ENCODE measurements at regions not wholly inside any gene's neighbourhood (a gene's known extent, or its start where the extent isn't known, plus 50 kb on each side); places are given as distances from the start of the nearest gene placed in this dataset.

DNA sequence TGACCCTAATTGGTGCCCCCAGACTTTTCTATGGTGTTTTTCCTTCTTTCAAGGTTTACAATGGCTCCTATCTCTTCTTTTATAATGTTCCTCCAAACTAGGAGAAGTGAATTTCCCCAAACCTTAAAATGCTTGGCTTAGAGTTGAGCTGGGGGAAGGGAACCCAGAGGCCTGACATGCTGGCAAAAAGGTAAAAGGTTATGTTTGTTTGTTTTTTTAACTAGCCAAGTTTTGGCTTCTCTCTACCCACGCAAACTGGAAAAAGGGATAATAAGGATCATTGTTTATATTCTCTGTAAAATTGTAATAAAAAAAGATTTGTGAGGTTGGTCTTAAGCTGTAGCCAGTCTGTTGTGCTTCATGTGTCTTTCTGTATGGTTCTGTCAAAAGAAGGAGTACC, 477.0 kb downstream of the IPMK start:
- Mint-ChIP-seq H3K36me3 (no peaks in the 10 kb centered on the region), H3K27me3 (no peaks in the 10 kb centered on the region), H3K9me3 (peaks cover 0 to 19% (median 4%) of the 10 kb centered on the region in 11 donors), H3K4me1 (no peaks in the 10 kb centered on the region), H3K27ac (no peak overlapping the region), H3K4me3 (no peak overlapping the region)
- ATAC-seq (no peak), DNase-seq (no peak)
- Histone ChIP-seq H3K4me3 (ENCODE audit: low read length) (no peak overlapping the region), H3K4me1 (ENCODE audit: control insufficient read depth in 2 of 2, insufficient read depth in 2 of 2, low read length in 2 of 2) (no peaks in the 10 kb centered on the region), H3K9me3 (ENCODE audit: control insufficient read depth in 2 of 3, low read length in 3 of 3) (no peaks in the 10 kb centered on the region), H3K27ac (ENCODE audit: low read depth, low read length) (no peak overlapping the region), H3K36me3 (ENCODE audit: control insufficient read depth in 2 of 3, insufficient read depth in 3 of 3, low read length in 3 of 3) (no peaks in the 10 kb centered on the region), H3K27me3 (ENCODE audit: control insufficient read depth in 2 of 2, insufficient read depth in 2 of 2, low read length in 2 of 2) (no peaks in the 10 kb centered on the region)
- ChIA-PET POLR2A (no interaction called here), CTCF (no interaction called here)
- intact Hi-C loops (cut with micrococcal nuclease), result no loop called here

- intact Hi-C loops (cut with micrococcal nuclease), result no loop called here
- ATAC-seq (no peak), DNase-seq (no peak)
- H3K27ac ChIP-seq (ENCODE audit: low read depth, low read length), result no peak overlapping the region
- Mint-ChIP-seq H3K27ac (no peak overlapping the region), H3K4me3 (no peak overlapping the region), H3K27me3 (no peaks in the 10 kb centered on the region), H3K9me3 (peaks cover 0 to 19% (median 6%) of the 10 kb centered on the region in 11 donors), H3K36me3 (no peaks in the 10 kb centered on the region), H3K4me1 (no peaks in the 10 kb centered on the region)
- no peaks in the 10 kb centered on the region for H3K4me1 ChIP-seq (ENCODE audit: control insufficient read depth in 2 of 2, insufficient read depth in 2 of 2, low read length in 2 of 2)
- H3K9me3 ChIP-seq (ENCODE audit: control insufficient read depth in 2 of 3, low read length in 3 of 3), result no peaks in the 10 kb centered on the region
- H3K27me3 ChIP-seq (ENCODE audit: control insufficient read depth in 2 of 2, insufficient read depth in 2 of 2, low read length in 2 of 2), result no peaks in the 10 kb centered on the region
- ChIA-PET POLR2A (no interaction called here), CTCF (no interaction called here)
- no peak overlapping the region for H3K4me3 ChIP-seq (ENCODE audit: low read length)
- no peaks in the 10 kb centered on the region for H3K36me3 ChIP-seq (ENCODE audit: control insufficient read depth in 2 of 3, insufficient read depth in 3 of 3, low read length in 3 of 3)
These were observed 479.6 kb downstream of the IPMK start for GRCh38 chr10:57788117-57788516.

DNA sequence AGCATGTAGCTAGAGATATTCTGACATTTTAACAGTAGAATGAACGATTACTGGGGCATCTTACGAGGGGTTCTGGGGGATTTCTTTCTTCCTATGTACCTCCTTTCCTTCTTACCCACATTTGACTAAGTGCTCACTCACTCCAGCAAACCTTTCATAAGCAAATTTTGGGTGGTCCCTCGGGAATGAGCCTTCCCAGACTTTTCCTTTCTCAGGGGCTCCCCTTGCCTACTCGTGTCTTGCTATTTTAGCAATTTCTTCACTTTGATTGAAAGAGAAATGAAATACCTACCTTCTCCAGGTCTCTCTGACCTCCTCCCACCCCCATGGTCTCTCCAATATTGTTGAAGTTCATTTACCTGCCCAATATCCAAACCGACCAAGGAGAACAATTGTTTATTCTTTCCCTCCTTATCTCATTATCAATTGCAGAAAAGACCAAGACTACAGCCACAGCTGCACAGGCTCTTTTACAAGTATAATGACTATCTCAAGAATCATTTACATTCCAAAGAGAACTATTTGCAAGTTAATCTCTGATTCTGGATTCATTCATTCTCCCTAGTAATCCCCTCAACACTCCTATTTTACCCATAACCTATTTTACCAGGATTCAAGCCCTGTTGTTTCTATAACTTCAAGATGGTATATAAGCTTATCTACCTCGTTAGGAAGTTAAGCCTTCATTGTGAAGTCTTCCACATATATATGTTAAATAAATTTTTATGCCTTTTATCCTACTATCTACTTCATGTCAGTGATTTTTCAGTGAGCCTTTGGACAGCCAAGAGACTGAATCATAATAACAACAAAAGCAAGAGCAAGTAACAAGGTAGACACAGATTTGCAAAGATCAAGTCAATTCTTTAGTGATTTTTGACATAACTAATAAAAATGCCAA, 480.6 kb downstream of the IPMK start:
- H3K4me3 Mint-ChIP-seq, result no peak overlapping the region
- H3K4me1 ChIP-seq (ENCODE audit: control insufficient read depth in 2 of 2, insufficient read depth in 2 of 2, low read length in 2 of 2), result no peaks in the 10 kb centered on the region
- no peaks in the 10 kb centered on the region for H3K4me1 Mint-ChIP-seq
- no peak overlapping the region for H3K4me3 ChIP-seq (ENCODE audit: low read length)
- ChIA-PET POLR2A (no interaction called here), CTCF (no interaction called here)
- no peaks in the 10 kb centered on the region for H3K9me3 ChIP-seq (ENCODE audit: control insufficient read depth in 2 of 3, low read length in 3 of 3)
- intact Hi-C loops (cut with micrococcal nuclease), result no loop called here
- H3K36me3 ChIP-seq (ENCODE audit: control insufficient read depth in 2 of 3, insufficient read depth in 3 of 3, low read length in 3 of 3), result no peaks in the 10 kb centered on the region
- no peaks in the 10 kb centered on the region for H3K27me3 ChIP-seq (ENCODE audit: control insufficient read depth in 2 of 2, insufficient read depth in 2 of 2, low read length in 2 of 2)
- ATAC-seq (no peak), DNase-seq (no peak)
- no peaks in the 10 kb centered on the region for H3K36me3 Mint-ChIP-seq
- no peak overlapping the region for H3K27ac Mint-ChIP-seq
- H3K9me3 Mint-ChIP-seq, result peaks cover 0 to 19% (median 6%) of the 10 kb centered on the region in 11 donors
- H3K27ac ChIP-seq (ENCODE audit: low read depth, low read length), result no peak overlapping the region
- H3K27me3 Mint-ChIP-seq, result no peaks in the 10 kb centered on the region

GRCh38 chr10:57786331-57786730, 481.4 kb downstream of the IPMK start:
- intact Hi-C loops (cut with micrococcal nuclease), result no loop called here
- no peaks in the 10 kb centered on the region for H3K36me3 ChIP-seq (ENCODE audit: control insufficient read depth in 2 of 3, insufficient read depth in 3 of 3, low read length in 3 of 3)
- no peaks in the 10 kb centered on the region for H3K4me1 ChIP-seq (ENCODE audit: control insufficient read depth in 2 of 2, insufficient read depth in 2 of 2, low read length in 2 of 2)
- H3K27ac ChIP-seq (ENCODE audit: low read depth, low read length), result no peak overlapping the region
- no peaks in the 10 kb centered on the region for H3K4me1 Mint-ChIP-seq
- H3K4me3 ChIP-seq (ENCODE audit: low read length), result no peak overlapping the region
- CTCF ChIA-PET, result no interaction called here
- no peak for ATAC-seq
- H3K27me3 Mint-ChIP-seq, result no peaks in the 10 kb centered on the region
- peaks cover 2 to 23% (median 7%) of the 10 kb centered on the region in 11 donors for H3K9me3 Mint-ChIP-seq
- no peak overlapping the region for H3K27ac Mint-ChIP-seq
- H3K36me3 Mint-ChIP-seq, result no peaks in the 10 kb centered on the region
- no peak for DNase-seq
- POLR2A ChIA-PET, result no interaction called here
- no peak overlapping the region for H3K4me3 Mint-ChIP-seq
- H3K27me3 ChIP-seq (ENCODE audit: control insufficient read depth in 2 of 2, insufficient read depth in 2 of 2, low read length in 2 of 2), result no peaks in the 10 kb centered on the region
- no peaks in the 10 kb centered on the region for H3K9me3 ChIP-seq (ENCODE audit: control insufficient read depth in 2 of 3, low read length in 3 of 3)

GRCh38 chr10:57785546-57785945, 482.1 kb downstream of the IPMK start:
- H3K4me3 Mint-ChIP-seq, result no peak overlapping the region
- CTCF ChIA-PET, result no interaction called here

DNA sequence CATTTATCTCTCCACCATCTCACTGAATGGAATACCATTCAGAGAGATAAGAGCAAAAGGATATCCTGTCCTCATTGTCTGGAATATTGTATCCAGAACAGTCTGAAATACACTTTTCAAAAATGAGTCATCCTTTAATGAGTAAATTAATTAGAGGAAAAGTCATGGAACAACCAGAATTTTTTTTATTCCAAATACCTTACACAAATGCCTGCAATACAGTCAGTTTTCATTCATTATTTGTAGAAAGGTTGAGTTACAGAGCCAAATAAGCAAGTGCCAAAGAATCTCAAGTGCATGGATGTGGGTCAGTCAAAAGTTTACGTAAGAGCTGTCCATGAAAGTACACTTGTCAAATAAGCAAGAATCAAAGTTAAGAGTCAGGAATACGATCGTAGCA, 482.6 kb downstream of the IPMK start:
- no peaks in the 10 kb centered on the region for H3K36me3 Mint-ChIP-seq
- H3K27ac Mint-ChIP-seq, result no peak overlapping the region
- ChIA-PET CTCF (no interaction called here), POLR2A (no interaction called here)
- DNase-seq (no peak), ATAC-seq (no peak)
- no peaks in the 10 kb centered on the region for H3K9me3 ChIP-seq (ENCODE audit: control insufficient read depth in 2 of 3, low read length in 3 of 3)
- H3K27ac ChIP-seq (ENCODE audit: low read depth, low read length), result no peak overlapping the region
- H3K4me3 Mint-ChIP-seq, result no peak overlapping the region
- no peak overlapping the region for H3K4me3 ChIP-seq (ENCODE audit: low read length)
- H3K4me1 Mint-ChIP-seq, result no peaks in the 10 kb centered on the region
- H3K36me3 ChIP-seq (ENCODE audit: control insufficient read depth in 2 of 3, insufficient read depth in 3 of 3, low read length in 3 of 3), result no peaks in the 10 kb centered on the region
- peaks cover 4 to 23% (median 9%) of the 10 kb centered on the region in 11 donors for H3K9me3 Mint-ChIP-seq
- H3K27me3 Mint-ChIP-seq, result no peaks in the 10 kb centered on the region
- H3K4me1 ChIP-seq (ENCODE audit: control insufficient read depth in 2 of 2, insufficient read depth in 2 of 2, low read length in 2 of 2), result no peaks in the 10 kb centered on the region
- intact Hi-C loops (cut with micrococcal nuclease), result no loop called here
- H3K27me3 ChIP-seq (ENCODE audit: control insufficient read depth in 2 of 2, insufficient read depth in 2 of 2, low read length in 2 of 2), result no peaks in the 10 kb centered on the region

More at GRCh38 chr10:57785546-57785945, 482.1 kb downstream of the IPMK start:
- no peak for ATAC-seq
- no peaks in the 10 kb centered on the region for H3K36me3 Mint-ChIP-seq
- H3K4me1 Mint-ChIP-seq, result no peaks in the 10 kb centered on the region
- H3K9me3 ChIP-seq (ENCODE audit: control insufficient read depth in 2 of 3, low read length in 3 of 3), result no peaks in the 10 kb centered on the region
- H3K27ac Mint-ChIP-seq, result no peak overlapping the region
- H3K27me3 ChIP-seq (ENCODE audit: control insufficient read depth in 2 of 2, insufficient read depth in 2 of 2, low read length in 2 of 2), result no peaks in the 10 kb centered on the region
- H3K36me3 ChIP-seq (ENCODE audit: control insufficient read depth in 2 of 3, insufficient read depth in 3 of 3, low read length in 3 of 3), result no peaks in the 10 kb centered on the region
- no peak overlapping the region for H3K27ac ChIP-seq (ENCODE audit: low read depth, low read length)
- POLR2A ChIA-PET, result no interaction called here
- no peaks in the 10 kb centered on the region for H3K4me1 ChIP-seq (ENCODE audit: control insufficient read depth in 2 of 2, insufficient read depth in 2 of 2, low read length in 2 of 2)
- no peak for DNase-seq
- peaks cover 4 to 24% (median 9%) of the 10 kb centered on the region in 11 donors for H3K9me3 Mint-ChIP-seq
- H3K4me3 ChIP-seq (ENCODE audit: low read length), result no peak overlapping the region
- intact Hi-C loops (cut with micrococcal nuclease), result no loop called here
- no peaks in the 10 kb centered on the region for H3K27me3 Mint-ChIP-seq

DNA sequence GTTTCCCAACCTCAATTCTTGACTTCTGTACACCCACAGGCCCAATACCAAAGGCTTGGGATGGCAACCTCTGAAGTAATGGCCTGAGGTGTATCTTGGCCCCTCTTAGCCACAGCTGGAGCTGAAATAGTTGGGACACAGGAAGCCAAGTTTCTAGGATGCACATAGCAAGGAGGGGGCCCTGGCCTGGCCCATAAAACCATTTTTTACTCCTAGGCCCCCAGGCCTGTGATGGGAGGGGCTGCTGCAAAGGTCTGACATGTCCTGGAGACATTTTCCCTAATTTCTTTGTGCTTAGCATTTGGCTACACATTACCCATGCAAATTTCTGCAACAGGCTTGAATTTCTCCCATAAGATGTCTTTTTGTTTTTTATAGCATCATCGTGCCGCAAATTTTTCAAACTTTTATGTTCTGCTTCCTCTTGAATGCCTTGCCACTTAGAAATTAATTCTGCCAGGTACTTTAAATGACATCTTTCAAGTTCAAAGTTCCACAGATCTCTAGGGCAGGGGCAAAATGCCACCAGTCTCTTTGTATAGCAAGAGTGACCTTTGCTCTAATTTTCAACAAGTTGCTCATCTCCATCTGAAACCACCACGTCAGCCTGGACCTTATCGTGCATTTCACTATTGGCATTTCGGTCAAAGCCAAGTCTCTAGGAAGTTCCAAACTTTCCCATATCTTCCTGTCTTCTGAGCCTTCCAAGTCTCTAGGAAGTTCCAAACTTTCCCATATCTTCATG, 490.8 kb downstream of the IPMK start:
- Histone ChIP-seq H3K4me1 (ENCODE audit: control insufficient read depth in 2 of 2, insufficient read depth in 2 of 2, low read length in 2 of 2) (no peaks in the 10 kb centered on the region), H3K27me3 (ENCODE audit: control insufficient read depth in 2 of 2, insufficient read depth in 2 of 2, low read length in 2 of 2) (no peaks in the 10 kb centered on the region), H3K27ac (ENCODE audit: low read depth, low read length) (no peak overlapping the region), H3K36me3 (ENCODE audit: control insufficient read depth in 2 of 3, insufficient read depth in 3 of 3, low read length in 3 of 3) (no peaks in the 10 kb centered on the region), H3K9me3 (ENCODE audit: control insufficient read depth in 2 of 3, low read length in 3 of 3) (no peaks in the 10 kb centered on the region), H3K4me3 (ENCODE audit: low read length) (no peak overlapping the region)
- no peaks in the 10 kb centered on the region for H3K27me3 Mint-ChIP-seq
- peaks cover 2 to 36% (median 11%) of the 10 kb centered on the region in 11 donors for H3K9me3 Mint-ChIP-seq
- H3K4me1 Mint-ChIP-seq, result no peaks in the 10 kb centered on the region
- ChIA-PET POLR2A (no interaction called here), CTCF (no interaction called here)
- no peak overlapping the region for H3K27ac Mint-ChIP-seq
- peaks cover 0 to 6% (median 0%) of the 10 kb centered on the region in 5 donors for H3K36me3 Mint-ChIP-seq
- intact Hi-C loops (cut with micrococcal nuclease), result no loop called here
- H3K4me3 Mint-ChIP-seq, result no peak overlapping the region
- DNase-seq, result no peak
- ATAC-seq, result no peak
